Panc1 (cell line): ENCODE measurements at regions not wholly inside any gene's neighbourhood (a gene's known extent, or its start where the extent isn't known, plus 50 kb on each side); places are given as distances from the start of the nearest gene placed in this dataset.

ENCODE experiments used
- ATAC-seq: fragments of 200-7000 bp; cut with Tn5 transposase; 2 replicates; pipeline ENCODE4 v1.9.1; 2020; ENCODE audit warnings: mild to moderate bottlenecking, moderate library complexity
- BruUV-seq: library from RNA; stranded (reverse); fragments of 400-500 nt; replicated peaks from 2 replicates; lab custom pipeline; 2021; lab: Mats Ljungman, UMichigan
- CTCF ChIA-PET: fragments of 300-600 bp; sonication (Branson Sonifier 250); formaldehyde crosslinking; loops from one replicate; lab custom pipeline; 2022; ENCODE audit warnings: antibody characterized with exemption; lab: Charles Lee
- POLR2A ChIA-PET: fragments of 300-600 bp; sonication (Branson Sonifier 250); formaldehyde crosslinking; loops from one replicate; lab custom pipeline; 2022; ENCODE audit warnings: antibody characterized with exemption; lab: Charles Lee
- DNase-seq: peaks from one replicate; pipeline ENCODE4 v3.0.0-alpha.2; 2010; ENCODE audit warnings: low read depth, low spot score
- H3K27ac ChIP-seq: 2 replicates; pipeline ENCODE4 v1.5.1; 2011; ENCODE audit warnings: mild to moderate bottlenecking, low read length, inconsistent platforms
- H3K27me3 ChIP-seq: fragments of 200-500 bp; sonication (Bioruptor generic); 2 replicates; pipeline ENCODE4 v1.6.0; 2014; ENCODE audit warnings: low read length, inconsistent platforms; ENCODE audit not compliant: control insufficient read depth, insufficient read depth
- H3K36me3 ChIP-seq: fragments of 200-500 bp; sonication (Bioruptor generic); 2 replicates; pipeline ENCODE4 v1.5.1; 2014; ENCODE audit warnings: inconsistent platforms, mild to moderate bottlenecking, low read length, moderate library complexity; ENCODE audit not compliant: control insufficient read depth, insufficient read depth
- H3K4me1 ChIP-seq: 2 replicates; pipeline ENCODE4 v1.5.1; 2011; ENCODE audit warnings: inconsistent platforms, mild to moderate bottlenecking, low read length, moderate library complexity; ENCODE audit not compliant: control insufficient read depth, insufficient read depth
- H3K4me3 ChIP-seq, 2 experiments: 2 replicates each; pipeline ENCODE4 v1.5.1; 2011 to 2012; ENCODE audit warnings: low read depth in 2 of 2, low read length in 2 of 2, mild to moderate bottlenecking in 2 of 2, inconsistent platforms in 1 of 2, moderate library complexity in 1 of 2
- H3K9me3 ChIP-seq: fragments of 200-500 bp; sonication (Bioruptor generic); 2 replicates; pipeline ENCODE4 v1.5.1; 2014; ENCODE audit warnings: low read depth, mild to moderate bottlenecking, inconsistent platforms, low read length, moderate library complexity; ENCODE audit not compliant: control insufficient read depth, insufficient read depth
- CTCF ChIP-seq: fragments of 450-650 bp; IDR thresholded peaks from 2 replicates; pipeline ENCODE4 v1.5.1; 2017; ENCODE audit warnings: mild to moderate bottlenecking
- POLR2AphosphoS5 ChIP-seq: IDR thresholded peaks from 2 replicates; pipeline ENCODE4 v1.6.1; 2012; ENCODE audit warnings: mild to moderate bottlenecking, low read depth, low read length, moderate library complexity
- SIN3A ChIP-seq: IDR thresholded peaks from 2 replicates; pipeline ENCODE4 v1.6.1; 2012; ENCODE audit warnings: low read depth, mild to moderate bottlenecking, low read length, moderate library complexity, borderline replicate concordance; ENCODE audit not compliant: insufficient read depth
- TCF7L2 ChIP-seq: IDR thresholded peaks from 2 replicates; pipeline ENCODE4 v1.6.1; 2011; ENCODE audit warnings: mild to moderate bottlenecking, low read depth, low read length, inconsistent platforms
- in situ Hi-C: cut with HindIII; loops from 2 replicates; pipeline ENCODE4 v1.10.0; 2016; ENCODE audit warnings: low sequenced_read_pairs, low pct_unique_long_range_greater_than_20kb
- intact Hi-C: fragments of 100-400 bp; cut with micrococcal nuclease; formaldehyde crosslinking; loops from one replicate; pipeline ENCODE4 v1.10.0; 2022; ENCODE audit not compliant: unreplicated experiment
- TF ChIP-seq, protein P1 (sequence below), 2 experiments: IDR thresholded peaks; 2 replicates each; pipeline ENCODE4 v1.6.1; 2011 to 2012; ENCODE audit warnings: low read depth in 2 of 2, control low read depth in 1 of 2, low read length in 1 of 2, mild to moderate bottlenecking in 1 of 2, moderate library complexity in 1 of 2; ENCODE audit not compliant: insufficient read depth in 1 of 2

DNA sequence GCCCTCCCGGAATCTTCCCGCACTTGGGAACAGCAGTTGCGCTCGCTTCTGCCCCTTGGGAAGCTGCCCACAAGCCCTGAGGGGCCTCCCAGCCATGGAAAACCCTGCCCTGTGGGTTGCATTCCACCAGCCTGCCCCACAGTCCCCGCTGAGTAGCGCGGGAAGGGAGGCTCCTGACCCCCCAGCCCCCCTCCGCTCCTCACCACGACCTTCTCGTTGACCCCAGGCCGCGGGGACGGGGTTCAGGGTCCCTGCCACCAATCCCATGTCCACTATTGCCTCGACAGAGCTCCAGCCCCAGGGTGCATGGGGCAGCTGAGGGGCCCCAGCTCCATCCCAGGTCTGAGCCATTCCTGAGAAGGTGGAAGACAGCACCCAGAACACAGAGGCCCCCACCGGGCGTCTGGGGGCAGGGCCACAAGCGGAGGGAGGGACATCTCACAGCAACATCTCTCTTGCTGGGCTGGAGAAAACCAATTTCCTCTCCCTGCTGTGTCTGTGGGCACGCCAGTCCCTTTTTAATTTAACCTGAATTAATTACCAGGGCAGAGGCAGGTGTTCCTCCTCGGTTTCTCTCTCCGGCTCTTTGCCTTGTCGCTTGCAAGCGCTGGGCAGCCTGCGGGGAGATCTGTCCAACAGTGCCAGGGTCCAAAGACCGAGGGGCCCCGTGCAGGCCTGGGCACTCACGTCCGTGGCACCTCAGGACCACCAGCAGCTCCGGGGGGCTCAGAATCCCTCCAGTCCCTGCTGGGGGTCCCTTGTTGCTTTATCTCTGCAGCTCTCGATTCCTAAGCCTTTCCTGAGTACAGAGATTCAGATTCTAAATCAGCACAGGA lies 57.9 kb downstream of the FOXL3 start:
- Histone ChIP-seq H3K9me3 (no peaks in the 10 kb centered on the region), H3K27ac (no peak overlapping the region), H3K4me3 (no peak overlapping the region), H3K27me3 (no peaks in the 10 kb centered on the region), H3K4me1 (peaks cover 9% of the 10 kb centered on the region), H3K36me3 (no peaks in the 10 kb centered on the region)
- POLR2A ChIA-PET, result interaction anchor here (0.6 kb wide), 1 partner anchor 74 kb away, joined by 10 read pairs; no protein-coding TSS in a partner anchor
- TF ChIP-seq POLR2AphosphoS5, result no peak
- no peak for TF ChIP-seq TCF7L2
- TF ChIP-seq SIN3A, result no peak
- TF ChIP-seq, protein P1, sequence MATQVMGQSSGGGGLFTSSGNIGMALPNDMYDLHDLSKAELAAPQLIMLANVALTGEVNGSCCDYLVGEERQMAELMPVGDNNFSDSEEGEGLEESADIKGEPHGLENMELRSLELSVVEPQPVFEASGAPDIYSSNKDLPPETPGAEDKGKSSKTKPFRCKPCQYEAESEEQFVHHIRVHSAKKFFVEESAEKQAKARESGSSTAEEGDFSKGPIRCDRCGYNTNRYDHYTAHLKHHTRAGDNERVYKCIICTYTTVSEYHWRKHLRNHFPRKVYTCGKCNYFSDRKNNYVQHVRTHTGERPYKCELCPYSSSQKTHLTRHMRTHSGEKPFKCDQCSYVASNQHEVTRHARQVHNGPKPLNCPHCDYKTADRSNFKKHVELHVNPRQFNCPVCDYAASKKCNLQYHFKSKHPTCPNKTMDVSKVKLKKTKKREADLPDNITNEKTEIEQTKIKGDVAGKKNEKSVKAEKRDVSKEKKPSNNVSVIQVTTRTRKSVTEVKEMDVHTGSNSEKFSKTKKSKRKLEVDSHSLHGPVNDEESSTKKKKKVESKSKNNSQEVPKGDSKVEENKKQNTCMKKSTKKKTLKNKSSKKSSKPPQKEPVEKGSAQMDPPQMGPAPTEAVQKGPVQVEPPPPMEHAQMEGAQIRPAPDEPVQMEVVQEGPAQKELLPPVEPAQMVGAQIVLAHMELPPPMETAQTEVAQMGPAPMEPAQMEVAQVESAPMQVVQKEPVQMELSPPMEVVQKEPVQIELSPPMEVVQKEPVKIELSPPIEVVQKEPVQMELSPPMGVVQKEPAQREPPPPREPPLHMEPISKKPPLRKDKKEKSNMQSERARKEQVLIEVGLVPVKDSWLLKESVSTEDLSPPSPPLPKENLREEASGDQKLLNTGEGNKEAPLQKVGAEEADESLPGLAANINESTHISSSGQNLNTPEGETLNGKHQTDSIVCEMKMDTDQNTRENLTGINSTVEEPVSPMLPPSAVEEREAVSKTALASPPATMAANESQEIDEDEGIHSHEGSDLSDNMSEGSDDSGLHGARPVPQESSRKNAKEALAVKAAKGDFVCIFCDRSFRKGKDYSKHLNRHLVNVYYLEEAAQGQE (IDR thresholded peaks at IDR 0.05; ENCODE audit: insufficient read depth in 1 of 2, low read depth in 2 of 2, low read length in 1 of 2), result no peak
- no peak for TF ChIP-seq CTCF
- no TSS peak for BruUV-seq
- ATAC-seq, result no peak
- DNase-seq, result no peak
- in situ Hi-C loops, result no loop called here
- intact Hi-C loops, result no loop called here
- CTCF ChIA-PET, result no interaction called here

- CTCF ChIA-PET, result no interaction called here
- in situ Hi-C loops, result no loop called here
- POLR2A ChIA-PET, result no interaction called here
- Histone ChIP-seq H3K9me3 (no peaks in the 10 kb centered on the region), H3K36me3 (no peaks in the 10 kb centered on the region), H3K27ac (no peak overlapping the region), H3K4me3 (no peak overlapping the region), H3K27me3 (no peaks in the 10 kb centered on the region), H3K4me1 (peaks cover 9% of the 10 kb centered on the region)
- no peak for DNase-seq
- BruUV-seq, result no TSS peak
- peak; percentile 23; the same call in 1 of the 2 replicates for ATAC-seq
- intact Hi-C loops, result no loop called here
- TF ChIP-seq CTCF (no peak), POLR2AphosphoS5 (no peak), SIN3A (no peak), TCF7L2 (no peak)
- TF ChIP-seq, protein P1 (IDR thresholded peaks at IDR 0.05; ENCODE audit: insufficient read depth in 1 of 2, low read depth in 2 of 2, low read length in 1 of 2), result no peak
Observed at GRCh38 chr7:348480-348844, 58.5 kb downstream of the FOXL3 start.
